CD4-positive, alpha-beta T cell treated with Interleukin-17A for 1 hour (primary cell): ENCODE measurements at regions not wholly inside any gene's neighbourhood (a gene's known extent, or its start where the extent isn't known, plus 50 kb on each side); places are given as distances from the start of the nearest gene placed in this dataset.

Source experiments
- DNase-seq: peaks from one replicate; pipeline ENCODE4 v3.0.0-alpha.2; 2020

DNA sequence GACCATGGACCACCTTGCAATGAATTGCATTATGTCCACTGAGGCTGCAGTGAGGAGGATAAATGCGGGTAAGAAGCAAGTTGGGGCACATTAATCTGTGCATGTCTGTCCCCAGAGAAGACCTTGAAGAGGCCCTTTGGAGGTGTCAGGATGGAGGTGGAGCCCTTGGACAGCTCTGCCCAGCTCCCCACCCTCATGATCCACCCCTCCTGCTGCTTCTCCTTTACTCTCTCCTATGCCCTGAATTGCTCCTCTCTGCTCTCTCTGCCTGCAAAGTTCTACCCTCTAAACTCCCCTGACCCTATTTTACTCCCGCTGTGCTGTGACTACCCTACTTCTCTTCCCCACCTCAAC is 292.4 kb upstream of the USP24 start:
- DNase-seq: no peak

DNA sequence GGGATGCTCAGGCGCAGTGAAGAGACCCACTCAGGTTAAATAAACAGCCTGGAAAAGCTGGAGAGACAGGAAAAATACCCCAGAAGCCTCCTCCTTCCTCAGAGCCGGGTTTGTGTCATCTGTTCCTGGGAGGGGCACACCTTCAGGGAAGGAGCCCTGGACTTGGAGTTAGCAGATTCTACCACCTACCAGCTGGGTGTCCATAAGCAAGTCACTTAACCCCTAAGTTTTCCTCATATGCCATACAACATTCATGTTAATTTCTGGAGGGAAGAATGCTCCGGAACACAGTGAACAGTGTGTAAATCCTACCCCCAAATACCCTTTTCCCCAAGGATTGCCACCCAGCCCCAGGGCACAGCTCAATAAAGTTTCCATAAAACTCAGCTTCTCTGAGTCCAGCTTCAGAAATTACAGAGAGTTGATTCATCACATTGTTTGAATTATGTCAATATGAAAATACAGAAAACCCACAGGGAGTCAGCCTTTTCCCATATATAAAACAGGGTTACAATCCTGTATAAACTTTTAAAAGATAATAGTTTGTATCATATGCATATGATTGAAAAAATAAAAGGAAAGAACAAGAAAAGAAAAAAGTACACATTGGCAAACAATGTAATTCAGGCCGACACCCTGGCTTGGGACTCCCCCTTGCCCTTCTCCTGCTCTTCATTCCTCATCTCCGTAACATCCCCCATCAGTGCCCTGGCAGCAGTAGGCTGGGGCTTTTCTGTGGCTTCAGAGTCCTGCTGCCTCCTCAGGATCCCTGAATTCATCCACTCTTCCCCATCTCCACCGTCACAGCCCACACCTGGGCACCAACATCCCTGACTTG is 291.8 kb upstream of the USP24 start:
- no peak for DNase-seq

- no peak for DNase-seq
These were observed 290.2 kb upstream of the USP24 start for GRCh38 chr1:55505326-55505725.

DNA sequence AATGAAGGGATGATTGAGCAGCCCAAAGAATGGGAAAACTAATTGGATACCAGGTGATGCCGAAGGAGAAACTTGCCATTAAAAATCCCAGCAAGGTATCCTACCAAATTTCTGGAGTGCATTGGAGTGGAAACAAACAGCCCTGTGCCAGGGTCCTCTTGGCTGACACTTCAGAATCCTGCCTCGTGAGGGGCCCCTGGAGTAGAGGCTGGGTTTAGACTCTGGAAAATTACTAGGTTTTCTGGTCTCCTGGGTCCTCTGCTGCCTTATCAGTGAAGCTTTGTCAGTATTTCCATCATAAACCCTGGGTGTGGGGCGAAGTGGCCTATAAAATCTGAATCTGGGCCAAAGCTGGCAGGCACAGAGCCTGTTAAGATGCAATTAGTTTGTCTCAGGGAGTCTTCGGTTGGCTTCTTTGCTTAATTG is 289.2 kb upstream of the USP24 start:
- DNase-seq: no peak

- no peak for DNase-seq
These were observed 288.6 kb upstream of the USP24 start for GRCh38 chr1:55503663-55504305.

DNA sequence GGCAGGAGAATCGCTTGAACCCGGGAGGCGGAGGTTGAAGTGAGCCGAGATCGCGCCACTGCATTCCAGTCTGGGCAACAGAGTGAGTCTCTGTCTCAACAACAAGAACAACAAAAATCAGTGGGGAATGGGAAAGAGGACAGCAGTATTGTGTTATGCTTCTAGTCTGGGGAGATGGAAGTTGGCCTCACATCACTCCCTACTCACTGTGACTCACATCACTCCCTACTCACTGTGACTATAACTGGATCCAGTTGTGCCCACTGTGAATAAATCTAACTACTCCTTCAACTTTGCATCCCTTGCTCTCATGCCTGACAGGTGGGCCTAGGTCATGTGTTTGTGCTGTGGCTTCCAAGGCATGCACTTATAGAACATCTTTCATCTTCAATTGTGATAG is 285.4 kb upstream of the USP24 start:
- no peak for DNase-seq

DNA sequence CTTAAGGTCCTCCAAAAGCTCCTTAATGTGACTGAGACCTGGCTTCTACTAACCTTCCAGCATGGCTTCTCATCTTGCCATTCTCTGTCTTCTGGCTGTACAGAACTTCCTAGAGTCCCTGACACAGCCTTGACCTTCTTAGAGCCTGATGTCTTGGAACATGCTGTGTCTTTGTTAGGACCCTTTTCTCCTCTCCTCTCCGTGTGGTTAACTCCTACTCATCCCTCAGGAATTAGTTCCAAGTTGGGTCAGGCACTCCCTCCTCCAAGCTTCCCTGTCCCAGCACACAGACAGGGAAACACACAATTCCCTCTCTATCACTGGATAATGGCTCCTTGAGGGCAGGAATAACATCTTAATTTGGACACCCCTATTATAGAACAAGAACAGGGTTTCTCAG is 275.4 kb upstream of the USP24 start:
- DNase-seq: no peak

- no peak for DNase-seq
These were observed 269.0 kb upstream of the USP24 start for GRCh38 chr1:55484173-55484572.

DNA sequence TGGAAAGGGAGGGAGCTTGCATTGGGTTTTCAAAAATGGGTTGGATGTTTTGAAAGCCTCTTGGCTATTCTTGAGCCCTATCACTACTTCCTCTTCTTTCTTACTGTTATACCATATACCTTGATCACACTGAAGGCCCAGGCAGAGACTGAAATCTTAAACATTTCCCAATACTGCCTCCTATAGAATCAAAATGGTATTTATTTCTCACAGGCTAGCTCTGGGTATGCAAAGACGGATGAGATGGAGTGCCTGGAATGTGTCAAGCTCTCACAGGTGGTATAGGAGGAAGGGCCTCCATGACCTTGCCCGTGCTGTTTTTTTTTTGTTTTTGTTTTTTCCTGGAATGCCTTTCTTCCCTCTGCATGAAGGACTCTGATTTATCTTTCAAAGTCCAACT is 268.4 kb upstream of the USP24 start:
- DNase-seq: no peak

DNA sequence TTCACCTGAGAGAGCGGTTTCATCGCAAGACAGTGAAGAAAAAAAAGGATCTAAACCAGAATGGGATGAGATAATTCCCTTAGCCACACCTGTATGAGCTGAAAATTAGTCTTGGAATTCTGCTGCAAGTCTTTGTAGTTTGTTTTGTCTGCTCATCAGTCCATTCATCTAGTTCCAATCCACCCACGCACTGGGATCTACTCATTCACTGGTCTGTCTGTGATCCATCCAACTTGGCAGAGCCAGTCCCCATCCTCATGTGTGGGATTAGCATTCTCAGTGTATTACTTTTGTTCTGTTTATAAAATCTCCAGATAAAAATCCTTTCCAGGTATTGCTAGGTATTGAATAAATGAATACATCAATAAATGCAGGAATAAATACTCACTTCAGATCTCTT is 266.5 kb upstream of the USP24 start:
- no peak for DNase-seq

- no peak for DNase-seq
These were observed 265.0 kb upstream of the USP24 start for GRCh38 chr1:55480029-55480795.

GRCh38 chr1:55478742-55479141 is 263.6 kb upstream of the USP24 start:
- DNase-seq: no peak

DNA sequence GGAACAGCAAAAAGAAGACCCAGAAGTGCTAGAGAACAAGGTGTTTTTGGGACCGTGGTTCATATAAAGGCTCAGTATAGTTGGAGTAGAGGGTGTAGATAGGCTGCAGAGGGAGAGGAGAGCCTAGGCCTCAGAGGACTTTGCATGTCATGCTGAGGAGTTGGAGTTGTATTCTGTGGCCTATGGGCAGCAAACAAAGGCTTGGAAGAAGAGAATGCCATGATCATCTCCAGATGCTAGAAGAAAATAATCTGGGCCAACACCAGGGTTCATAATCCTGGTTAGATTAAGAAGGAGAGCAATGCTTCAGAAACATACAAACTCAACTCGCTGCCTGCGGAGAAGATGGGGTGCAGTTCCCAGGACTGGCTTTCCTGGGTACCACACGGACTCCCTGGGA is 262.8 kb upstream of the USP24 start:
- no peak for DNase-seq

GRCh38 chr1:55476445-55477015 is 261.4 kb upstream of the USP24 start:
- no peak for DNase-seq

GRCh38 chr1:55474168-55474786 is 259.1 kb upstream of the USP24 start:
- no peak for DNase-seq

DNA sequence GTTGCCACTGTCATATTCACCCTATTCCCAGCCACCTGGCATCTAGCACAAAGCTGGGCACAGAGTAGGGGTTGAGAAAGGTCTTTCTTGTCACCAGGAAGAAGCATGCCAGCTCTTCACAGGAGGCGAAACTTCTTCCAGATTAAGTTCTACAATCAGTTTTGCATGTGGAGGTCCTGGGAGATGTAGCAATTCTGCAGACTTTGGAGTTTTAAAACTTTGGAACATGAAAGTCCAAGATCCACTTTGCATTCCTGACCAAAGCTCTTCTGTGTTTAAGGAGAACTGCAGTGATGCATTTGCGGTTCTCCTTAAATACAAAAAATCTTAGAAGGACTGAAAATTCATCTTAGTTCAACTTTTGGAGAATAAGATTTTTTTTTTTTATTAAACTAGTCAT is 258.5 kb upstream of the USP24 start:
- no peak for DNase-seq

DNA sequence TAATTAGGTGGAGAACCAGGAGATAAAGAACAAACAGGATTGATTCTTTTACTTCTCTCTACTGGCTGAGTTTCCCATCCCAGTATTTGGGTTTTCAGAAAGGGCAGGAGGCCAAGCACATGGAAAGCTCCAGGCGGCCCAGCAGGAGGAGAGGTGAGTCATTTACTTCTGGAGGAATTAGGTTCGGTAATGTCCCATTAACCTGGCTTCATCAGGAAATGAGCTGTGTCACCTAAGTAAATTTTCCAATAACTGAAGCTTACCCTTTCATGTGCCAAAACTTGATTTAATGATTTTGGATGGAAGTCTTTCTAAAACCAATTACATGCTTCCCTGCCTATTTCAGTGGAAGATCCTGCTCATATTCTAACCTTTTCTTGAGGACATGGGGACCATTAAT is 257.6 kb upstream of the USP24 start:
- DNase-seq: no peak

- no peak for DNase-seq
These were observed 257.0 kb upstream of the USP24 start for GRCh38 chr1:55472115-55472514.

- DNase-seq: no peak
These were observed 253.1 kb upstream of the USP24 start for GRCh38 chr1:55468142-55468795.

DNA sequence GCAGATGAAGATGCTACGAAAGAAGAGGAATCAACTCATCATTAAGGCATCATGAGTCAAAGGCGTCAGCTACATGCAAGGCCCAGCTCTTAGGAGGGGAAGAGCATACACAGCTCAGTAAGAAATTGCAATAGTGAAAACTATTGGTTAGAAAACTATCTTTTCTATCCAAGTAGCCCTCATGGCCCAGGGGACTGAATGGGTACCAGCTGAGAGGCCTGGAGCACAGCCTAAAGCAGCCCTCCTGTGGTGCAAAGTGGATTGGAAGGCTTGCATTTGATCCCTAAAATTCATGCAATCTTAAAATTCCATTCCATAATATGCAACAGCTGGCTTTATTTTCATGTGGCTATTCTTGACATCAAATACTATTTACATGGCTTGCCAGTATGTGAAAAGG is 251.8 kb upstream of the USP24 start:
- DNase-seq: no peak

DNA sequence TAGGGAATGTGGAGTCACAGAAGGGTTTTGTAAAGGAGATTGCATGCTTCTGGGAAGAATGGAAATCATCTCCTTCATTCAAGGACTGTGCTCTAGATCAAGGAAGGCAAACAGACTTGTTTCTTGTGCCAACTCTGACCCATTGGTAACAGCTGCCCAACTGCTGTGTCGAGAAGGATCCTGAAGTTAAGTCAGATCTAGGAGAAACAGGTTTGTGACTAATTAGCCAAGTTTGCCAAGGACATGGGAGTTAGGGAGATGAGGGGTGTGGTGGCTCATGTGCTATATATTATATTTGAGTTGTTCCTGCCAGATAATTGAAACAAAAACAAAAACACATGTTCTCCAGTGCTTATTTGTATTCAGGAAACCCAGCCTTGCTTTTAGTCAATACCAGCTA is 251.2 kb upstream of the USP24 start:
- DNase-seq: no peak

DNA sequence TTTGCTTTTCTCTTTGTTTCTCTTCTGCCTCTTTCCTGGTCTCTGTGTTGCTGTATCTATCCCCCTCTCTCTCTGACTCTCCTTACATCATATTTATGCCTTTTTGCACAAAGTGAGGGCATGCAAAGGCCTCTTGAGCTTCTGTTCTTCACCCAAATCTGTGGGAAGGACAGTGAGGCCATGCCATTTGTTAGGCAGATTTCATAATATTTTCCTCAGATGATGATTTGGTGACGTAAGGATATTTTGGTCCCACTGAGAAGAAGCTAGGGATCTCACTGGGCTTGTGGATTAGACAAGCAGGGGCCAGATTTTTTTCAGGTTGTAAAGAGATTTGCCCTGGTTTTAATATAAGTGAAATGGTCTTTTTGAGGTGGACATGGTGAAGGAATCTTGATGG is 249.4 kb upstream of the USP24 start:
- DNase-seq: no peak
